Activated CD8-positive, alpha-beta T cell treated with anti-CD3 and anti-CD28 coated beads, Interleukin-2, amount 10 ng/mL, durations not matched to agents 7 days and 5 days (primary cell): ENCODE measurements at regions not wholly inside any gene's neighbourhood (a gene's known extent, or its start where the extent isn't known, plus 50 kb on each side); places are given as distances from the start of the nearest gene placed in this dataset.
A peak's percentile ranks its signal among the peaks of the same experiment; 100 is the strongest.

Experiments used
- ATAC-seq: fragments of 150-1000 bp; cut with Tn5 transposase; one replicate; pipeline ENCODE4 v1.10.0; 2021; ENCODE audit warnings: moderate library complexity
- CTCF ChIA-PET: fragments of 350-600 bp; sonication (Branson Sonifier 250); formaldehyde crosslinking; loops from one replicate; lab custom pipeline; 2021; ENCODE audit warnings: antibody characterized with exemption; lab: Charles Lee
- POLR2A ChIA-PET: fragments of 350-600 bp; sonication (Branson Sonifier 250); formaldehyde crosslinking; loops from one replicate; lab custom pipeline; 2021; ENCODE audit warnings: antibody characterized with exemption; lab: Charles Lee
- DNase-seq: peaks from one replicate; pipeline ENCODE4 v3.0.0-alpha.2; 2020
- H3K27ac Mint-ChIP-seq: one replicate; pipeline ENCODE4 v1.8.0; 2021; ENCODE audit warnings: mild to moderate bottlenecking, mixed read lengths
- H3K27me3 Mint-ChIP-seq: one replicate; pipeline ENCODE4 v1.8.0; 2021; ENCODE audit warnings: low read depth, mixed read lengths
- H3K36me3 Mint-ChIP-seq: one replicate; pipeline ENCODE4 v1.8.0; 2021; ENCODE audit warnings: low read depth, mixed read lengths
- H3K4me1 Mint-ChIP-seq: one replicate; pipeline ENCODE4 v1.8.0; 2021; ENCODE audit warnings: low read depth, mixed read lengths
- H3K4me3 Mint-ChIP-seq: one replicate; pipeline ENCODE4 v1.8.0; 2021; ENCODE audit warnings: mild to moderate bottlenecking, mixed read lengths
- H3K9me3 Mint-ChIP-seq: one replicate; pipeline ENCODE4 v1.8.0; 2022; ENCODE audit warnings: mixed read lengths; ENCODE audit not compliant: insufficient read depth

DNA sequence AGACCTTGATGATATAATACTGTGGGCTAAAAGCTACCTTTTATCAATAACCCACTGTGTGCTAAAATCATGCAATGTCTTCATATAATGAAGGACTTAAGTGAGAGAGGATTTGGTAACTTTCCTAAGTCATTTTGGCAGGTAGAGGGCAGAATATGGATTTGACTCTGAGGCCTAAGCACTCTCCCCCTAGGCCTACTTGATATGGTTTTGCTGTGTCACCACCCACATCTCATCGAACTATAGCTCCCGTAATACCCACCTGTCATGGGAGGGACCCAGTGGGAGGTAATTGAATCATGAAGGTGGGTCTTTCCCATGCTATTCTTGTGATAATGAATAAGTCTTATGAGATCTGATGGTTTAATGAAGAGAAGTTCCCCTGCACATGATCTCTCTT is 229.7 kb downstream of the GBA3 start:
- ChIA-PET CTCF (no interaction called here), POLR2A (no interaction called here)
- H3K36me3 Mint-ChIP-seq, result no peaks in the 10 kb centered on the region
- no peak overlapping the region for H3K4me3 Mint-ChIP-seq
- no peak for DNase-seq
- H3K27me3 Mint-ChIP-seq, result no peaks in the 10 kb centered on the region
- no peaks in the 10 kb centered on the region for H3K4me1 Mint-ChIP-seq
- ATAC-seq, result no peak
- H3K27ac Mint-ChIP-seq, result no peak overlapping the region
- H3K9me3 Mint-ChIP-seq, result peaks cover 5% of the 10 kb centered on the region

DNA sequence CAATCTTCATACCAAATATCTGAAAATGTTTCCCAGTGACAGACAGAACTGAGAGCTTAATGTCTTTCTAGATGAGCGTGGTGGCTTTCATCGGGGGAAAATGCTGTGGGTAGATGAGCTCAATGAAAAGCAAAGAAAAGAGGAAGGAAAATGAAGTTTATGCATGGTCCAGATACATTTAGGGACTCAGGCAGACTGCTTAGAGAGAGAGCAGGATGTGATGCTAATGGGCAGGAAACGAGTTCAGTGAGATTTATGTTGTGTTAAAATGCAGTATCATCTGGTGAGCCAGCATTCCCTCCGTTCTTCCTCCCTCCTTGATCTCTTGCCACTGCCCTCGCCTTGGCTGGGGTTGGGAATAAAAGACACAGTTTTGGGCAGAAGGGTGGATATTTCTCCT is 229.2 kb downstream of the GBA3 start:
- no peak overlapping the region for H3K27ac Mint-ChIP-seq
- H3K36me3 Mint-ChIP-seq, result no peaks in the 10 kb centered on the region
- ChIA-PET POLR2A (no interaction called here), CTCF (no interaction called here)
- ATAC-seq (no peak), DNase-seq (no peak)
- no peaks in the 10 kb centered on the region for H3K4me1 Mint-ChIP-seq
- H3K27me3 Mint-ChIP-seq, result no peaks in the 10 kb centered on the region
- no peak overlapping the region for H3K4me3 Mint-ChIP-seq
- peaks cover 5% of the 10 kb centered on the region for H3K9me3 Mint-ChIP-seq

DNA sequence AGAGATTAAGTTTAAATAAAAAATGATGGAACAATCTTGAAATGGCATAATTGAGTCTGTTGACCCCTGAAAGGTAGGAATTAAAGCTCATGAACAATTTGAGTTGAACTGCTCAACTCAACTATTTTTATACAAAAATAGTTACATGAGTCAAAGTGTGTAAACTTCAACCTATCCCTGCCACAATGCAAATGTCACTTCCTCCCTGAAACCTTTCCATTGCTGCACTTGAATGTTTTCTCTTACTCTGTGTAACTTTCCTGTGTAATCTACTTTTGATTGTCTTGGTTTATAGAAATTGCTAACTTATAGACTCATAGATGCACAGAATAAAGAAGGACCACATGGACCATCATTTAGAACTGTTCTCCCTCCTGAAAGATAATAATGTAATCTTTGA is 218.5 kb downstream of the GBA3 start:
- no peak overlapping the region for H3K27ac Mint-ChIP-seq
- CTCF ChIA-PET, result no interaction called here
- POLR2A ChIA-PET, result no interaction called here
- H3K4me3 Mint-ChIP-seq, result no peak overlapping the region
- no peaks in the 10 kb centered on the region for H3K4me1 Mint-ChIP-seq
- ATAC-seq (no peak), DNase-seq (no peak)
- H3K9me3 Mint-ChIP-seq, result no peaks in the 10 kb centered on the region
- H3K27me3 Mint-ChIP-seq, result no peaks in the 10 kb centered on the region
- no peaks in the 10 kb centered on the region for H3K36me3 Mint-ChIP-seq

DNA sequence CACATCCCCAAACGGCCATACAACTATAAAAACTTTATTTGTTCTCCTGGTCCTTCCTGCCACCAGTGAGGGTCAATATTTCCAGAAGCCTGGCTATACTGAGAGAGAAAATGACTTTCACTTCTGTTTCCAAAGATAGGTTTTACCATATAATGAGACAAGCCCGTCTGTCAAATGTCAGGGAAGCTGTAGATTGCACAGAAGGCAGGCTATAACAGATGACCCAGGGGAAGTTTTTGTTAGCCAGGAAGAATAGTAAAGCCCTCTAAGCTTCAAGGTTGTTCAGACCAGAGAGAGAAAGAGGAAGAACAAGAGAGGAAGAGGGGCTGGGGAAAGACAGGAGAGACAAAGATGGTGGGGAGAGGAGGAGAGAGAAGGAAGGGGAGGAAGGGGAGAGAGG is 217.5 kb downstream of the GBA3 start:
- Mint-ChIP-seq H3K9me3 (no peaks in the 10 kb centered on the region), H3K4me1 (no peaks in the 10 kb centered on the region), H3K4me3 (no peak overlapping the region), H3K27ac (no peak overlapping the region), H3K27me3 (no peaks in the 10 kb centered on the region), H3K36me3 (no peaks in the 10 kb centered on the region)
- CTCF ChIA-PET, result no interaction called here
- POLR2A ChIA-PET, result no interaction called here
- DNase-seq, result no peak
- ATAC-seq, result no peak

DNA sequence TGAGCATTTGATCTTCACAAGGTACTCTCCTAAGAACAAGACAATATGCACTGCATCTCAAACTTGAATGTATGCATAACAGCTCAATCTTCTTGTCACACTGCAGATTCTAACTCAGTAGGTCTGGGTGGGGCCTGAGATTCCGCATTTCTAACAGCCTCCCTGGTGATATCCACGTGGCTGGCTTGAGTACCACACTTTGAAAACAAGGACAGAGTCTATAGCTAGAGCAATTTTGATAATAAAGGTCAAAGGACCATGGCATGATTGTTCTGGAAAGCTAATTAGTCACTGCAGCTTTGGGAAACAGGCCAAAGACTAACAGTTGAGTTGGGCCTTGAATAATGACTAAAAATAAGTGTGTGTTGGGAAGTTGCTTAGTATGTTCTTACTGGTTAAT is 213.3 kb downstream of the GBA3 start:
- Mint-ChIP-seq H3K27ac (no peak overlapping the region), H3K36me3 (no peaks in the 10 kb centered on the region), H3K4me3 (no peak overlapping the region), H3K27me3 (no peaks in the 10 kb centered on the region), H3K4me1 (no peaks in the 10 kb centered on the region), H3K9me3 (no peaks in the 10 kb centered on the region)
- no peak for DNase-seq
- CTCF ChIA-PET, result no interaction called here
- ATAC-seq, result no peak
- POLR2A ChIA-PET, result no interaction called here

DNA sequence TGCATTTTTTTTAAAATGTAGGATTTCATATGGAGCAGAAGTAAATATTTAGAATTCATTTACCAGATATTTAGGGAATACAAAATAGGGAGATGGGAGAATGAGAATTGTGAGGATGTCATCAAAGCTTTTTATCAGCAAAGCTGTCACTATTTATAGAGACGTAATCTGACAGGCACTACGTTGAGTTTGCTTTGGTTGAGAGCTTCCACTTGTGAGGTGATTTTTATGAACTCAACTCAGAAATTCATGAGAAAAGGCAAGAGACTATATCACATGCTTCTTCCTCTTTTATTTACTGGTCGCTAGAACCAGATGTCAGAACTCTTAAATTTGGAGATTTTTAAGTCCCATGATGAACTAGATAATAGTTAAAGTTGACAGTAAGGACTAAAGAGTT is 211.2 kb downstream of the GBA3 start:
- POLR2A ChIA-PET, result no interaction called here
- Mint-ChIP-seq H3K36me3 (no peaks in the 10 kb centered on the region), H3K27me3 (no peaks in the 10 kb centered on the region)

DNA sequence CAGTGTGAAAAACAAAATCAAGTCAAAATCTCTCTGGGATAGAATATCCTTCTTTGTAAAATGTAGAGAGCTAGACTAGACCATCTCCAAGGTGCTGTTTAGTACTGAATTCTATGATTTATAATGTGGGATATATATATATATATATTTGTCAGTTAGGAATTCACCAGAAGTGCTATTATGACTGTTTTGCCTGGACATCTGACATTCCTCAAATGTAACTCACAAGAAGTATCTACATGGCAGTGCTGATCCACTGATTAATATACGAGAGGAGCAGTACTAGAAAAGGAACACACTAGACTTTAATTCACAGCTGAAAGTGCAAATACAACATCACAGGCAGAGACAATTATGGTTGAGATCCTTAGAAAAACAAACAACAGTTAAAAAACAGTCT is 208.9 kb downstream of the GBA3 start:
- ATAC-seq (no peak), DNase-seq (no peak)
- Mint-ChIP-seq H3K9me3 (no peaks in the 10 kb centered on the region), H3K27me3 (no peaks in the 10 kb centered on the region), H3K27ac (no peak overlapping the region), H3K4me1 (no peaks in the 10 kb centered on the region), H3K36me3 (no peaks in the 10 kb centered on the region), H3K4me3 (no peak overlapping the region)
- CTCF ChIA-PET, result no interaction called here
- POLR2A ChIA-PET, result no interaction called here

More for the DNA sequence above, 211.2 kb downstream of the GBA3 start:
- H3K27ac Mint-ChIP-seq, result no peak overlapping the region
- no peaks in the 10 kb centered on the region for H3K9me3 Mint-ChIP-seq
- no peak overlapping the region for H3K4me3 Mint-ChIP-seq
- no peaks in the 10 kb centered on the region for H3K4me1 Mint-ChIP-seq
- no peak for DNase-seq
- CTCF ChIA-PET, result no interaction called here
- ATAC-seq, result no peak

DNA sequence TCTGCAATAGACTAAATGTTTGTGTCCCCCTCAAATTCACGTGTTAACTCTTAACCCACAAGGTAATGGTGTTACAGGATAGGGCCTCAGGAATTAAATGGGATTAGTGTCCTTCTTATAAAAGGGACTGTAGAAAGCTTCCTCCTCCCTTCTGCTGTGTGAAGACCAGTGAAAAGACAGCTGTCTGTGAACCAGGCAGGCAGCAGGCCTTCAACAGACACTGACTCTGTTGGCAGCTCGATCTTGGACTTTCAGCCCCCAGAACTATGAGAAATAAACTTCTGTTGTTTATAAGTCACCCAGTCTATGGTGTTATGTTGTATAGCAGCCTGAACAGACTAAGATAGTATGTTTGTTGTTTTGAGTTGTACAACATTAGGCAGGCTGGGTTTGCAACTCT is 208.1 kb downstream of the GBA3 start:
- Mint-ChIP-seq H3K36me3 (no peaks in the 10 kb centered on the region), H3K27me3 (no peaks in the 10 kb centered on the region), H3K4me3 (no peak overlapping the region), H3K9me3 (no peaks in the 10 kb centered on the region), H3K4me1 (no peaks in the 10 kb centered on the region), H3K27ac (no peak overlapping the region)
- no peak for ATAC-seq
- ChIA-PET POLR2A (no interaction called here), CTCF (no interaction called here)
- no peak for DNase-seq

DNA sequence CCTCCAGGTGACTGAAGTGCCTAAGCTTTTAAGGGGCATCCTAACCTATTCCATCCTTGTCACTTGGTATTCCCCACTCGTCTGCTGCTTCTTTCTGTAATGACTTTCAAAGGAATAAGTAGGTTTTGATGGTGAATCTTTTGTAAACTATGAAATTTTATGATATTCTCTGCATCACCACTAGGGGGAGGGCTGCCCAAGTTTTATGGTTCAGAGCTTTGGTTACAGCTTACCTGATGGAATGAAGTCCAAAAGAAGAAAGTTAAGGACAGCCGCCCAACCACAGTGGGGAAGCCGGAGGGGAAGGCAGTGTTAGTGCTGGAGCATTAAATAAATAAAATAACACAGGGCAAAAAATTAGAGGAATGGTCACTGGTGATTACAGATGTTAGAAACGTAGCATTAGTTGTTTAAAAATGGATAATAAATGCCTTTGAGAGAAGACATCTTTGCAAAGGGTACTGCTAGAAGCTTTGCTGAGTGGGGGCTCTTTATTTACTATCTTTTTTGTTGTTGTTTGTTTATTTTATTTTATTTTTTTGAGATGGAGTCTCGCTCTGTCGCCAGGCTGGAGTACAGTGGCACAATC is 204.9 kb downstream of the GBA3 start:
- no peak for ATAC-seq
- Mint-ChIP-seq H3K9me3 (no peaks in the 10 kb centered on the region), H3K36me3 (no peaks in the 10 kb centered on the region), H3K4me1 (no peaks in the 10 kb centered on the region), H3K27me3 (no peaks in the 10 kb centered on the region), H3K27ac (no peak overlapping the region), H3K4me3 (no peak overlapping the region)
- CTCF ChIA-PET, result interaction anchor here (0.7 to 2.4 kb wide), 4 partner anchors 20 to 1521 kb away, joined by 3 to 21 read pairs (median 4); no protein-coding TSS in a partner anchor
- POLR2A ChIA-PET, result no interaction called here
- peak; percentile 28 for DNase-seq

DNA sequence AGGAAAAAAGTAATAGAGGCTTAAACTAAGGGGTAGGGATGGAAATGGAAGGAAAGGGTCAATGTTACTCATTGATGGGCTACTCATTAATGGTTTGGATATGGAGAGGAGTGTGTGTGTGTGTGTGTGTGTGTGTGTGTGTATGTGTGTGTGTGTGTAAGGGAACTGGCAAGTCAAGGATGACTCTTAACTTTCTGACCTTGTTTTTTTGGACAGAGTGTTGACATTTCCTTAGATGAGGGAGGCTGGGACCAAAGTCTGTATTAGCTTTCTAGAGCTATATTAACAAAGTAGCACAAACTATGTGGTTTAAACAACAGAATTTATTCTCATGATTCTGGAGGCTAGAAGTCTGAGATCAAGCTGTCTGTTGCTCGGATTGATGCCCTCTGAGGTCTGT is 202.7 kb downstream of the GBA3 start:
- H3K27ac Mint-ChIP-seq, result no peak overlapping the region
- ATAC-seq (no peak), DNase-seq (no peak)
- H3K4me1 Mint-ChIP-seq, result no peaks in the 10 kb centered on the region
- no peak overlapping the region for H3K4me3 Mint-ChIP-seq
- no peaks in the 10 kb centered on the region for H3K9me3 Mint-ChIP-seq
- POLR2A ChIA-PET, result no interaction called here
- H3K36me3 Mint-ChIP-seq, result no peaks in the 10 kb centered on the region
- CTCF ChIA-PET, result no interaction called here
- no peaks in the 10 kb centered on the region for H3K27me3 Mint-ChIP-seq

DNA sequence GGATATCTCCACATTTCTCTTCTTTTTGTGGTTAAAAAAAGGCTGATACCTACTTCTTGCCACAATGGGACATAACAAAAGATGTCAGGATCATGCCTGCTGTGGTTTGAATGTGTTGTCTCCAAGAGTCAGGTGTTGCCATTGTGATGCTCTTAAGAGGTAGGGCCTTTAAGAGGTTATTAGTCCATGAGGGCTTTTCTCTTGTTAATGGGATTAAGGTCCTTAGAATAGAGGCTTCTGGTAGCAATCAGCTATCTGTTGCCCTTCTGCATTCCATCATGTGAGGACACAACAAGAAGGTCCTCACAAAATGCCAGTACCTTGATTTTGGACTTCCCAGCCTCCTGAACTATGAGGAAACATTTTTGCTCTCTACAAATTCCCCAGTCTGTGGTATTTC is 191.4 kb downstream of the GBA3 start:
- no peak for DNase-seq
- Mint-ChIP-seq H3K27ac (no peak overlapping the region), H3K27me3 (no peaks in the 10 kb centered on the region), H3K4me1 (no peaks in the 10 kb centered on the region), H3K4me3 (no peak overlapping the region), H3K9me3 (no peaks in the 10 kb centered on the region), H3K36me3 (no peaks in the 10 kb centered on the region)
- ChIA-PET CTCF (no interaction called here), POLR2A (no interaction called here)
- no peak for ATAC-seq

DNA sequence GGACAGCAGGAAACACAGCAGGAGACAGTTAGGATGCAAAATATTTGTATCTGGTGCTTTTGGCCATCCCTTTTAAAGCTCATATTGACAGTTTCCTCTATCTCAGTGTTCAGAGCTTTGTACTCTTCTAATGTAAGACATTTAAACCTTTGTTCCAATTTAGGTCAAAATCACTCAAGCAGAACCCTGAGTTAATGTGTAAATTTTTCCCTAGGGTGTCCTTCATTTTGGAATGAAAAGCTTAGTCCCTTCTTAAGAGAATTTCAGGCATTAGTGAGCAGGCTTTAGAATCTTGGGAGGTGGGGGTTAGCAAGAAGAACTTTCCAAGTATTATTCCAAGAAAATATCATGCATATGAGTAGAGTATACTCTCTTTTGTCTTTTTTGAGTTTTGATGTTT is 188.7 kb downstream of the GBA3 start:
- ChIA-PET POLR2A (no interaction called here), CTCF (no interaction called here)
- no peak for ATAC-seq
- DNase-seq, result no peak
- Mint-ChIP-seq H3K27ac (no peak overlapping the region), H3K9me3 (no peaks in the 10 kb centered on the region), H3K4me3 (no peak overlapping the region), H3K36me3 (no peaks in the 10 kb centered on the region), H3K27me3 (no peaks in the 10 kb centered on the region), H3K4me1 (no peaks in the 10 kb centered on the region)

DNA sequence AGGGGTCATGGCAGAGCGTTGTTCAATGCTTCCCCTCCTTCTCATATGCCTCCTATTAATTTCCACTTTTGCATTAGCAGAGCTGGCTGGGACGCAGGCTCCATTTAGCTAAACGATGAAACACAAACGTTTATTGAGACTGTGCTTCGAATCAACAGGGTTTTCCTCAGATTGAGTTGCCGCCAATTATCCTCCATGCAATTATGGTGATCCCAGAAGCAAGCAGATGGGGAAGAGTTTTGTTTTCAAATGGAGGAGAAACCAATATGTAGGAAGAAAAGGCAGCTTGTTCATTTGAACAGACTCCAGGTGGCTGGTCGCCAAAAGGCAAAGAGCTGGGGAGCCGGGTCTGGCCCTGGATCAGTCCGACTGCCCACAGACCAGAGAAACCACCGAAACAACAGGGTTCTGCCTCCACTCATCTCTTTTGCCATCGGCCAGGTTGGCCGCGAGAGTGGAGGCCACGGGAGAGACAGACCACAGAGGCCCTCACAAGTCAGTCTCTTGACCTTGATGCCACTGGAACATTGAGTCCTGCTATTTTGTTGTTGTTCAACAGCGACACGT is 184.8 kb downstream of the GBA3 start:
- DNase-seq (no peak), ATAC-seq (no peak)
- Mint-ChIP-seq H3K4me1 (no peaks in the 10 kb centered on the region), H3K9me3 (no peaks in the 10 kb centered on the region), H3K36me3 (no peaks in the 10 kb centered on the region), H3K27me3 (no peaks in the 10 kb centered on the region), H3K4me3 (no peak overlapping the region), H3K27ac (no peak overlapping the region)
- POLR2A ChIA-PET, result no interaction called here
- CTCF ChIA-PET, result no interaction called here
